Keratinocyte (primary cell): ENCODE measurements at regions not wholly inside any gene's neighbourhood (a gene's known extent, or its start where the extent isn't known, plus 50 kb on each side); places are given as distances from the start of the nearest gene placed in this dataset.

Experiments used
- DNase-seq: peaks from one replicate; pipeline ENCODE4 v3.0.0-alpha.2; 2011; ENCODE audit warnings: low read depth, missing footprints, low spot score
- FAIRE-seq: peaks from 2 replicates; lab custom pipeline; 2011; peaks lifted over from hg19 to GRCh38; lab: Jason Lieb, UNC
- H2AFZ ChIP-seq: 2 replicates; pipeline ENCODE4 v1.6.0; 2012; ENCODE audit warnings: low read length, control low read depth, inconsistent platforms; ENCODE audit not compliant: control insufficient read depth
- H3K27ac ChIP-seq: 2 replicates; pipeline ENCODE4 v1.5.1; 2011; ENCODE audit warnings: low read length; ENCODE audit not compliant: control insufficient read depth, insufficient read depth
- H3K27me3 ChIP-seq: 3 replicates; pipeline ENCODE4 v1.6.0; 2011; ENCODE audit warnings: low read length; ENCODE audit not compliant: control insufficient read depth, insufficient read depth; ENCODE audit errors: extremely low read depth
- H3K36me3 ChIP-seq, 2 experiments: 2 replicates in 1 of 2; 3 replicates in 1 of 2; pipeline ENCODE4 v1.5.1; 2011; ENCODE audit warnings: low read length in 2 of 2, mild to moderate bottlenecking in 1 of 2; ENCODE audit not compliant: control insufficient read depth in 2 of 2, insufficient read depth in 2 of 2; ENCODE audit errors: extremely low read depth in 1 of 2
- H3K4me1 ChIP-seq: 3 replicates; pipeline ENCODE4 v1.5.1; 2011; ENCODE audit warnings: low read length; ENCODE audit not compliant: control insufficient read depth, insufficient read depth; ENCODE audit errors: extremely low read depth
- H3K4me2 ChIP-seq: 3 replicates; pipeline ENCODE4 v1.6.0; 2011; ENCODE audit warnings: low read depth, low read length; ENCODE audit not compliant: control insufficient read depth, insufficient read depth; ENCODE audit errors: extremely low read depth
- H3K4me3 ChIP-seq, 3 experiments: fragments of 200-600 bp in 1 of 3; sonication (generic) in 1 of 3; 2 replicates in 2 of 3; 3 replicates in 1 of 3; pipeline ENCODE4 v1.5.1; 2011 to 2016; ENCODE audit warnings: low read length in 3 of 3, mild to moderate bottlenecking in 3 of 3, control low read depth in 2 of 3, inconsistent platforms in 1 of 3, low read depth in 1 of 3, mixed read lengths in 1 of 3, mixed run types in 1 of 3, moderate library complexity in 1 of 3; ENCODE audit not compliant: control insufficient read depth in 2 of 3, insufficient read depth in 2 of 3; ENCODE audit errors: extremely low read depth in 1 of 3
- H3K79me2 ChIP-seq: 2 replicates; pipeline ENCODE4 v1.6.0; 2012; ENCODE audit warnings: low read length; ENCODE audit not compliant: control insufficient read depth, insufficient read depth
- H3K9ac ChIP-seq: 3 replicates; pipeline ENCODE4 v1.6.0; 2011; ENCODE audit warnings: low read length; ENCODE audit not compliant: control insufficient read depth, insufficient read depth; ENCODE audit errors: extremely low read depth
- H3K9me1 ChIP-seq: 3 replicates; pipeline ENCODE4 v1.6.0; 2011; ENCODE audit warnings: low read length; ENCODE audit not compliant: control insufficient read depth, insufficient read depth; ENCODE audit errors: extremely low read depth
- H3K9me3 ChIP-seq: 2 replicates; pipeline ENCODE4 v1.5.1; 2012; ENCODE audit warnings: low read depth, low read length; ENCODE audit not compliant: control insufficient read depth
- H4K20me1 ChIP-seq: 3 replicates; pipeline ENCODE4 v1.6.0; 2011; ENCODE audit warnings: low read length; ENCODE audit not compliant: control insufficient read depth, insufficient read depth; ENCODE audit errors: extremely low read depth
- EZH2 ChIP-seq: IDR thresholded peaks from one replicate; pipeline ENCODE4 v1.6.1; 2012; ENCODE audit warnings: inconsistent platforms, mild to moderate bottlenecking, low read length, moderate library complexity
- dilution Hi-C: fragments of 300-500 bp; cut with MboI; formaldehyde crosslinking; loops from one replicate; pipeline ENCODE4 v1.7.0; 2020; ENCODE audit warnings: low sequenced_read_pairs; ENCODE audit not compliant: extremely low pct_ligation_motif_present
- TF ChIP-seq, protein P1 (sequence below), 3 experiments: IDR thresholded peaks in 1 of 3; conservative IDR thresholded peaks in 1 of 3; optimal IDR thresholded peaks in 1 of 3; 2 replicates in 2 of 3; 3 replicates in 1 of 3; pipeline versions ENCODE3 to v1.5.1; 2011; ENCODE audit warnings: low read length in 3 of 3, mild to moderate bottlenecking in 3 of 3, moderate library complexity in 2 of 3, control low read depth in 1 of 3, inconsistent platforms in 1 of 3; ENCODE audit not compliant: insufficient read depth in 2 of 3; ENCODE audit errors: extremely low read depth in 1 of 3

DNA sequence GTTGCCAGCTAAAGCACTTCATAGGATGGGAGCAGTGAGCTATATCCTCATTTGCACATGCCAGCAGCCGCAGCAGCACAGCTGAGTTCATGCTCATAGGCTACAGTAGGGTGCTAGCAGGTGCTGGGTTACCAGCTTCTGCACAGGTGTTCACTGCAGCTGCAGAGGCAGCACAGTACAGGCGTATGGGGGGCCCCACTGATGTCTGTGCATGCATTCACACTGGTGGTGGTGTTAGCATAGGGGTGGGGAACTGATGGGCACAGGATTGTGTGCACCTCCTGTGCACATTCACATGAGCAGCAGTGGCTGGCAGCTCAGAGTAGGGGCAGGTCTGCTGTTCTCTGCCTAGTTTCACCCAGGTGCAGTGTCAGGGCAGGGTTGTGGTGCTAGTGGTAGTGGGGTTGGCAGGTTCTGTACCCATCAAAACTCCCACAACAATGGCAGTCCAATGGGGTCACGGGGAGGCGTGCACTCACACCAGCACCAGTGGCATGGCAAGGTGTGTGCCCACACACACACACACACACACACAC, 58.9 kb upstream of the IRAK1BP1 start:
- dilution Hi-C loops = no loop called here
- Histone ChIP-seq H2AFZ (no peak overlapping the region), H3K79me2 (no peaks in the 10 kb centered on the region), H3K9me1 (no peaks in the 10 kb centered on the region), H3K9ac (no peak overlapping the region), H3K36me3 (no peaks in the 10 kb centered on the region), H3K4me3 (no peak overlapping the region), H3K27me3 (no peaks in the 10 kb centered on the region), H3K4me1 (peaks cover 21% of the 10 kb centered on the region), H3K27ac (no peak overlapping the region), H4K20me1 (no peaks in the 10 kb centered on the region), H3K4me2 (no peak overlapping the region), H3K9me3 (no peaks in the 10 kb centered on the region)
- TF ChIP-seq EZH2 = no peak
- TF ChIP-seq, protein P1, sequence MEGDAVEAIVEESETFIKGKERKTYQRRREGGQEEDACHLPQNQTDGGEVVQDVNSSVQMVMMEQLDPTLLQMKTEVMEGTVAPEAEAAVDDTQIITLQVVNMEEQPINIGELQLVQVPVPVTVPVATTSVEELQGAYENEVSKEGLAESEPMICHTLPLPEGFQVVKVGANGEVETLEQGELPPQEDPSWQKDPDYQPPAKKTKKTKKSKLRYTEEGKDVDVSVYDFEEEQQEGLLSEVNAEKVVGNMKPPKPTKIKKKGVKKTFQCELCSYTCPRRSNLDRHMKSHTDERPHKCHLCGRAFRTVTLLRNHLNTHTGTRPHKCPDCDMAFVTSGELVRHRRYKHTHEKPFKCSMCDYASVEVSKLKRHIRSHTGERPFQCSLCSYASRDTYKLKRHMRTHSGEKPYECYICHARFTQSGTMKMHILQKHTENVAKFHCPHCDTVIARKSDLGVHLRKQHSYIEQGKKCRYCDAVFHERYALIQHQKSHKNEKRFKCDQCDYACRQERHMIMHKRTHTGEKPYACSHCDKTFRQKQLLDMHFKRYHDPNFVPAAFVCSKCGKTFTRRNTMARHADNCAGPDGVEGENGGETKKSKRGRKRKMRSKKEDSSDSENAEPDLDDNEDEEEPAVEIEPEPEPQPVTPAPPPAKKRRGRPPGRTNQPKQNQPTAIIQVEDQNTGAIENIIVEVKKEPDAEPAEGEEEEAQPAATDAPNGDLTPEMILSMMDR (optimal IDR thresholded peaks at IDR 0.05 in 1 of 3, IDR thresholded peaks at IDR 0.05 in 1 of 3, conservative IDR thresholded peaks at IDR 0.05 in 1 of 3; ENCODE audit: extremely low read depth in 1 of 3, insufficient read depth in 2 of 3, low read length in 3 of 3) = no peak
- FAIRE-seq (no peak), DNase-seq (no peak)

DNA sequence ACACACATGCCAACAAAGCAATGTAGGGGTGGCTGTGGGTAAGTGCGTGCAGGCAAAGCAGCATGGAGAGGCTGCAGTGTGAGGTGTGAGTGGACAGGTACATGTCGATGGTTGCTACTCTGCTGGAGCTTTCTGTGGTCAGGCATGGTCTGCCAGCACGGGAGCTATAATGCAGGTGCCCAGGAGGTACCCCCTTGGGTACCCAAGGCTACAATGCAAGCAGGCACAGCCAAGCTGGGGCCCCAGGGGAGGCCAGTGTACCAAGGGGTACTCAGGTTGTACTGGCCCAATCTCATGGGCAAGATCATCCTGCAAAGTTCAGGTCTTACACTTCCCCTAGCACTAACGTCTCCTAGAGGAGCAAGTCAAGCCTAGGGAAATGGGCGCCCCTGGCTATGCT, 58.4 kb upstream of the IRAK1BP1 start:
- Histone ChIP-seq H2AFZ (no peak overlapping the region), H3K4me1 (peaks cover 21% of the 10 kb centered on the region), H3K9me3 (no peaks in the 10 kb centered on the region), H3K79me2 (no peaks in the 10 kb centered on the region), H3K36me3 (no peaks in the 10 kb centered on the region), H4K20me1 (no peaks in the 10 kb centered on the region), H3K9ac (no peak overlapping the region), H3K27ac (no peak overlapping the region), H3K4me3 (no peak overlapping the region), H3K9me1 (no peaks in the 10 kb centered on the region), H3K27me3 (no peaks in the 10 kb centered on the region), H3K4me2 (no peak overlapping the region)
- no peak for DNase-seq
- dilution Hi-C loops = no loop called here
- TF ChIP-seq, protein P1 (optimal IDR thresholded peaks at IDR 0.05 in 1 of 3, IDR thresholded peaks at IDR 0.05 in 1 of 3, conservative IDR thresholded peaks at IDR 0.05 in 1 of 3; ENCODE audit: extremely low read depth in 1 of 3, insufficient read depth in 2 of 3, low read length in 3 of 3) = no peak
- TF ChIP-seq EZH2 = no peak
- FAIRE-seq = no peak
